HG03025 (cell line): ENCODE measurements at regions not wholly inside any gene's neighbourhood (a gene's known extent, or its start where the extent isn't known, plus 50 kb on each side); places are given as distances from the start of the nearest gene placed in this dataset.
"Not testable (repeated sequence)": the region's sequence is repeated elsewhere in the genome, so short reads cannot be mapped to it uniquely, and the experiment has no call there.

Source experiments
- ATAC-seq: cut with Tn5 transposase; IDR thresholded peaks from one replicate; pipeline ENCODE4 v1.9.1; 2021; ENCODE audit warnings: mild to moderate bottlenecking, moderate library complexity; ENCODE audit not compliant: unreplicated experiment, low FRiP score

DNA sequence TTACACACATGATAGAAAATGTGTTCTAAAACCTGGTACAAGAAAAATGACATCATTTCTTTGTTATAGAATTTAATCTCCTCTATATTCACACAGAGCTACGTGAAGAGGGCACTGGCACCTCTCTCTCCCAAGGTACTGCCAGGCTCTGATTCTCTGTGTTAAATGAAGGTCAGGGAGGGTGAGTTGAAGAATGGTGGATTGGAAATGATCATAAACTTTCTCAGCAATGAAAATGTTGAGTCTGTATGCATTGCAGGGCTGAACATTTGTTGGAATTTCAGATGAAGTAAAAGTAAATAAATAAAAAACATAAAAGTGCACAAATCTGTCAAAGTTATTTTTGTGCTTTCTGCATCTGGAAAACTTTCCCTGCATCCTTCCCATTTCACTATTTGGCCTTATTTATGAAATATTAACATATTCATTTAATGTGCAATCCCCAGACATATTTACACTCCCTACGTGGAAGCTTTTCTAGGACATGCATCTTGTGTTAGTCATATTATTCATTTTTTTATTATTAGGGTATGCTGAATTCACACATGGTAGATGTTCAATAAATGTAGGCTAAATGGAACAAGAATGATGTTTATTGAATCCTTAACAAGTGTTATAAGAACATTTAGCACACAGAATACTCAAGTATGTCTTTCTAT, 810.3 kb upstream of the CDH8 start:
- ATAC-seq, result no peak

DNA sequence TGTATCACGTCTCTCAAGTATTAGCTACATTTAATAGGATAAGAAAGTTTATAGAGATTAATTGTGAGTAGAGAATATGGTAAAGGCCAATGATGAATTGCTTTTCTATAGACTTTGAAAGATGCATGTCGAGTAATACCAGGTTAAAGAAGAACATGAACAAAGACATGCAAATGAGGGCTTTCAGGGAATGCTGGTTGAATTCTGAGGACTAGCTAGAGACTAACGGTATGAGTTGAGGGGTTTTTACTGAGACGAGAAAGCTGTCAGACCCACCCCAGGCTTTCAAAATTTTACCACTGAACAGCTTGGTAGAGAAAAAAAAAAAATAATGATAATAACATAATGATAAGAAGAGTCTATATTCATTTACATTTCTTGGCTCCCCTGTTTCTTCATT, 796.0 kb upstream of the CDH8 start:
- ATAC-seq, result no peak

- ATAC-seq, result no peak
Observed at GRCh38 chr16:62831235-62831850, 795.1 kb upstream of the CDH8 start.

DNA sequence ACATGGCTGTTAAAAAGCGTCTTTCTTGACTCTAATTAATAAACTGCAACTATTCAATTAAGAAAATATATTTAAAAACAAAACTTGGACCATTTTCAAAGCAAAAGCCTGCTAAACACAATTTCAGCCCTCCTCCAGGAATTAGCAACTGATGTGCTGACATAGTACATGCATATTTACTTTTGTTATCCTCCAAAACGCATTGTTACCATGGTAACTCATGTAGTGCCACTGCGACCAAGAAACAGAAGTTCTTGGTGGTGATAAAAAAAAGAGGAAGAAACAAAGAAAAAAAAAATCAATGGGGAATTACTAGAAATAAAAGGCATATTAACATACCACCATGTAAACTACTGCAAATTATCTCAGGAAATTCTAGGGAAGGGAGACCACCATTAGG, 793.4 kb upstream of the CDH8 start:
- no peak for ATAC-seq

- ATAC-seq, result no peak
Observed at GRCh38 chr16:62829084-62829483, 792.8 kb upstream of the CDH8 start.

- no peak for ATAC-seq
Observed at GRCh38 chr16:62821824-62822223, 785.6 kb upstream of the CDH8 start.

DNA sequence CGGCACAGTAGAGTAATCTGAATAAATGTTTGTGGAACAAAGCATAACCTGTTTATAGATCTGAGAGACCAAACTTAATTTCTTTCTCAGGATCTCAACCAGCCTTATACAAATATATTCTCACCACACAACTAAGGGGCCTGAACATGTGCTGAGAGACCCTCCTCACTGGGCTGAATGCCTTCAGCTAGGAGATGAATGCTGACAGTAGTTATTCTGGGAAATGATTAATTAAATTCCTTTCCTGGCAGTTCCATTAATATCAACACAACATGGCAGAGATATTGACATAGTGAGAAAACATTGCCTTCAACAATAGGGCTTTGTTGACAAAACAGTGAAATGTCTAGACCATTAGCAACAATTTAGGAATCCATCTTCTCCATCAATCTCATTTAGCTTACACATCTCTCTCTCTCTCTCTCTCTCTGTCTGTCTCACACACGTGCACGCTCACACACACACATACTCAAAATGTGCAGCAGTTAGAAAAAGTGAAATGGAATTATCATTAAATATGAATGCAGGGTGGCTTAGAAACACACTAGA, 780.8 kb upstream of the CDH8 start:
- ATAC-seq, result no peak

DNA sequence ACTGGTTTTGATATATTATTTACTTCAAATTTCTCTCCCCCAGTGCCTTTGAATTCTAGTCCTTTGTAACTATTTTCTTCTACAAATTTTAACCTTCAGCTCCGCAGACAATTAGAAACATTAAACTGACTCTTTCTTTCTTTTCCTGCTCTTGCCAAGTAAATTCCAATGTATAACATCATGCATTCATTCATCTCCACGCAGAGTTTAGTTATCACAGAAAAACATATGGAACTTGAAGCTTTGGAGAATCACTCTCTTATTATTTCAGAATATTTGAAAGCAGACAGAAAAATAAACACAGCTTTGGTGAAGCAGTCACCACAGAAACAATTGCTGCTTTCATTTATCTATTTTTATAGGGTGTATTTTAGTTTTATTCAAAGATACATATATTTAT, 778.7 kb upstream of the CDH8 start:
- no peak for ATAC-seq

GRCh38 chr16:62805221-62805857, 769.1 kb upstream of the CDH8 start:
- no peak for ATAC-seq

DNA sequence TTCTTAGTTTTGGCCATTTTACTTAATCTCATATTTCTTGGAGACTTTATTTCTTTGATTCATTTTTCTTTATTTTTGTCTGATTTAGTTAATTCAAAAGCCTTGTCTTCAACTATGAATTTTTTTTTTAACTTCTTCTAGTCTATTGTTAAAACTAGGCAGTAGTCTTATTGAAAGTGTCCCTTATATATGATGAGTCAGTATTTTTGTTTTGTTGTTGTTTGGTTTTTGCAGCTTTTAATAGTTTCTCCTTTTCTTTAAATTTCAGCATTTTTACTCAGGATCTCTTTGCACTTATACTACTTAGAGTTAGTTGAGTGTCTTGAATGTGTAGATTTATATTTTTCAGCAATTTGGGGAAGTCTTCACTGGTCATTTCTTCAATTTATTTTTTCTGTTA, 758.5 kb upstream of the CDH8 start:
- ATAC-seq, result no peak

GRCh38 chr16:62780081-62780480, 743.8 kb upstream of the CDH8 start:
- ATAC-seq, result not testable (repeated sequence)

DNA sequence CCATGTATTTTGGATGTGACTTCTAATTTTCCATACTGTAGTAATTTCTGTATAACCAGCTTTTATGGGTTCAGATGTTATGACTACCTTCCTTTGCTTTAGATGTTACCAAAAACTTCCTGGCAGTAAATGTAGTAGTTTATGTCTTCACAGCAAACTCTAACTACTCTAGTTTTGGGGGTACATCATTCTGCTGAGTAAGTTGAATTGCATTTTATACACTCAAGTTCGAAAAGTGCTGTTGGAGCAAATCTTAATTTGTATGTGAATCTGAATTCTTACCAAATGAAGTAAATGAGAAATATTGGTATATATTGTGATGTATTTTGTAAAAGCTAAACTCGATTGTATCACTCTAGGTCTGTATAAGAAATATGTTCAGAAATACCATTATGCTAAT, 728.3 kb upstream of the CDH8 start:
- ATAC-seq, result no peak

DNA sequence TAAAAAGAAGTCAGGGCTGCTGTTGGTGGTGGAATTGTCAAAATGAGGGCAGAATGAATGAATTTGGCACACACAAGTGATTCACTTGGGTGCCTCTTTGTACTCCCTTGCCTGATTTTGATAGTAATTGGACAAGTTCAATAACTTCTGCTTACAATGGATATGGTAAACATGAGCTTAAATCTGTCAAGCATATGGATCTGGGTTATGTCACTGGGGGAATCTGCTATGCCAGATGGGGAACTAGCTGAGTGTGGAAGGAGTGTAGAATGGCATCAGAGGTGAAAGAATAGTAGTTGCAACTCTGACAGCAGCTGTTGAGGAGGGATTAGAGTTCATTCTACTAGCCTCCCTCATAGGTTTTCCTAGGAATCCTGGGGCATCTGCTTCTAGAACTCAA, 724.2 kb upstream of the CDH8 start:
- no peak for ATAC-seq

DNA sequence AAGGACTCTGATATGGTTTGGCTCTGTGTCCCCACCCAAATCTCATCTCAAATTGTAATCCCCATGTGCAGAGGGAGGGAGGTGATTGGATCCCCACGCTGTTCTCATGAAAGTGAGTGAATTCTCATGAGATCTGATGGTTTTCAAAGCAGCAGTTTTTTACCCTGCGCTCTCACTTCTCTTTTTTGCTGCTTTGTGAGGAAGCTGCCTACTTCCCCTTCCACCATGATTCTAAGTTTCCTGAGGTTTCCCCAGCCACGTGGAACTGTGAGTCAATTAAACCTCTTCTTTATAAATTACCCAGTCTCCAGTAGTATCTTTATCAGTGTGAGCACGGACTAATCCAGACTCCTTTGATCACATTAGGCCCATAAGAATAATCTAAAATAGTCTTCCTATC, 719.7 kb upstream of the CDH8 start:
- ATAC-seq, result no peak

- ATAC-seq, result no peak
Observed at GRCh38 chr16:62752854-62753253, 716.6 kb upstream of the CDH8 start.

DNA sequence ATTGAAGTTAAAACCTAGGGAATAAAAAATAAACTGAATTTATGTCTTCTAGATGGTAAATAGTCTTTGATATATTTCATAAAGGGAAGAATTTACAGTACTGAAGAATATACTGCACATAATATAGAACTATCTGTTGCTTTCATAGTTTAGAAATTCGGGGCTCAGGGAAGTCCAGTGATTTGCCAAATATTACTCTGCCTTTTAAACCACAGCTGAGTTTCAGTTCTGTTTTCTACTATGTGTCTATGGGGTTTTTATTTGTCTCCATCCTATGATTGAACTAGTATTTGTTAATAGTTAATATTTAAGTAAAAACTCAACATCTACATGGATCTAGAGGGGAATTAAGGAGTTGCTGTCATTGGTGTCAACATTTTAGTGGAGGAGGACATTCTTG, 715.0 kb upstream of the CDH8 start:
- no peak for ATAC-seq

GRCh38 chr16:62741692-62742091, 705.5 kb upstream of the CDH8 start:
- ATAC-seq, result no peak

DNA sequence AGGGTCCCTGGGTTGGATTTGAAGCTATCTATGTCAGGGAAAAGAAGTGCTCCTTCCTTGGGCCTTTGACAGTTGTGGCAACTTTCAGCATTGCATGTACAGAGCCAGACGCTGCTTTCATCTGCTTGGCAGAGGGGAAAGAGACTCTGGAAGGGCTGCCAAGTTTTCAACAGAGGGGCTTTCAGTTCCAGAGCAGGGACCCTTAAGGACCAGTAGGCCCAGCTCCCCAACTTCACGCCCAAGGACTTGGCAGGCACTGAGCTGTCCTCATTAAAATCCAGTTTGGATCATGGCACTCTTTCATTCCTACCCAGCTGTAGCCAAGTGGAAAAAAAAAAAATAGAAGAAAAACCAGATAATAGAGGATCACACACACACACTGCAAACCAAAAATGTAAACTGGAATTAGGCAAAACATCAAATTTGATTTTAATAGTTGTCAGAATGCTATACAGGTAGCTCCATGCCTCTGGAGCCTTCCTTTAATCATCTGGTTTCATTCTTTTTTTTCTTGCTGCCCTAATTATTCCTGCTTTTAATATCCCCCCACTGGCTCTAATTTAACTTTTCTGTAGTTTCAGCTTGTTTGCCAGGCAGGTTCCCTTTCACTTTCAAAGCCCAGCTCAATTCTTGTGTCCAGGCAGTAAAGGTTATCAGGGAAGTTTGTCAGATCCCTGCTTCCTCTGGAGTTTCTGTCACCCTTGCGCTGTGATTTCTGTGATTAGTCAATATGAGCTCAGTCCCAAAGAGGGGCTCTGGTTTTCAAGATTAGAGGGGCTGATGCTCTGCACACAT, 702.6 kb upstream of the CDH8 start:
- no peak for ATAC-seq

GRCh38 chr16:62732092-62732491, 695.9 kb upstream of the CDH8 start:
- ATAC-seq, result no peak

DNA sequence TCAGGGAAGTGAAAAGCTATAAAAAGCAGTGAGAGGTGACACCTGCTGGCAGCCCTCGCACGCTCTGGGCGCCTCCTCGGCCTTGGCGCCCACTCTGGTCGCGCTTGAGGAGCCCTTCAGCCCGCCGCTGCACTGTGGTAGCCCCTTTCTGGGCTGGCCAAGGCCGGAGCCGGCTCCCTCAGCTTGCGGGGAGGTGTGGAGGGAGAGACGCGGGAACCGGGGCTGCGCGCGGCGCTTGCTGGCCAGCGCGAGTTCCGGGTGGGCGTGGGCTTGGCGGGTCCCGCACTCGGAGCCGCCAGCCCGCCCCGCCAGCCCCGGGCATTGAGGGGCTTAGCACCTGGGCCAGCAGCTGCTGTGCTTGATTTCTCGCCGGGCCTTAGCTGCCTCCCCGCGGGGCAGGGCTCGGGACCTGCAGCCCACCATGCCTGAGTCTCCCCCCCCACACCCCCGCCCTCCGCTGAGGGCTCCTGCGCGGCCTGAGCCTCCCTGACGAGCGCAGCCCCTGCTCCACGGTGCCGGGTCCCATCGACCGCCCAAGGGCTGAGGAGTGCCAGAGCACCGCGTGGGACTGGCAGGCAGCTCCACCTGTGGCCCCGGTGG, 688.5 kb upstream of the CDH8 start:
- not testable (repeated sequence) for ATAC-seq

DNA sequence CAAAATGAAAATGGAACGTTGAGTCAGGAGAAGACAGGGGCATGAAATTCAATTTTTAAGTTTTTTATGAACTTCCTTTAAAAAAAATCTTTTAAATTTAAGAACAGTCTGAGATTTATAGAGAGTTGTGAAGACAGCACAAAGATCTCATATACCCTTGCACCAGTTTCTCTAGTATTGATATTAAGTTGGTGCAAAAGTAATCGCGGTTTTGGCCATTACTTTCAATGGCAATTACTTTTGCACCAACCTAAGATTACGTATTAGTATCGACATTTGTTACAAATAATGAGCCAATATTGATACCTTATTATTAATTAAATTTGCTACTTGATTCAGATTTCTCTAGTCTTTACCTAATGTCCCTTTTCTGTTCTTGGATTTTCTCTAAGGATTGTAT, 684.4 kb upstream of the CDH8 start:
- ATAC-seq, result no peak
